KMS-11 (cell line): ENCODE measurements at regions not wholly inside any gene's neighbourhood (a gene's known extent, or its start where the extent isn't known, plus 50 kb on each side); places are given as distances from the start of the nearest gene placed in this dataset.

ENCODE experiments used
- H2AFZ ChIP-seq: fragments of 200-600 bp; sonication (generic); 2 replicates; pipeline ENCODE4 v1.6.1; 2016; ENCODE audit warnings: antibody characterized with exemption, mixed run types, low read depth
- H3K27ac ChIP-seq: fragments of 200-600 bp; sonication (generic); 2 replicates; pipeline ENCODE4 v1.6.1; 2016; ENCODE audit warnings: mild to moderate bottlenecking, mixed run types
- H3K27me3 ChIP-seq: fragments of 200-600 bp; sonication (generic); 2 replicates; pipeline ENCODE4 v1.6.1; 2017; ENCODE audit warnings: mild to moderate bottlenecking, low read depth, mixed run types, moderate library complexity; ENCODE audit not compliant: insufficient read depth
- H3K36me3 ChIP-seq: fragments of 200-600 bp; sonication (generic); 2 replicates; pipeline ENCODE4 v1.6.1; 2017; ENCODE audit warnings: mild to moderate bottlenecking, mixed run types; ENCODE audit not compliant: insufficient read depth
- H3K4me1 ChIP-seq: fragments of 200-600 bp; sonication (generic); 2 replicates; pipeline ENCODE4 v1.6.1; 2016; ENCODE audit warnings: mild to moderate bottlenecking, low read depth, mixed run types; ENCODE audit not compliant: poor library complexity, severe bottlenecking
- H3K4me2 ChIP-seq: fragments of 200-600 bp; sonication (generic); 2 replicates; pipeline ENCODE4 v1.7.0; 2016; ENCODE audit warnings: mild to moderate bottlenecking, mixed run types
- H3K4me3 ChIP-seq: fragments of 200-600 bp; sonication (generic); IDR thresholded peaks from 2 replicates; pipeline ENCODE4 v1.6.1; 2017; ENCODE audit warnings: low read depth, low read length, mixed read lengths; ENCODE audit not compliant: insufficient read depth
- H3K79me2 ChIP-seq: fragments of 200-600 bp; sonication (generic); 2 replicates; pipeline ENCODE4 v1.6.1; 2016; ENCODE audit warnings: low read depth, mixed run types; ENCODE audit not compliant: insufficient read depth
- H3K9ac ChIP-seq: fragments of 200-600 bp; sonication (generic); 2 replicates; pipeline ENCODE4 v1.6.1; 2016; ENCODE audit warnings: mild to moderate bottlenecking, mixed run types
- H4K20me1 ChIP-seq: fragments of 200-600 bp; sonication (generic); 2 replicates; pipeline ENCODE4 v1.6.1; 2016; ENCODE audit warnings: mild to moderate bottlenecking, mixed run types; ENCODE audit not compliant: insufficient read depth
- CTCF ChIP-seq: fragments of 200-600 bp; sonication (generic); conservative IDR thresholded peaks from 2 replicates; pipeline ENCODE4 v1.6.1; 2017; ENCODE audit warnings: low read depth, mild to moderate bottlenecking, antibody characterized with exemption, low read length, moderate library complexity, mixed read lengths

- H3K4me3 ChIP-seq: no peak overlapping the region
- H3K4me1 ChIP-seq: no peaks in the 10 kb centered on the region
- H3K36me3 ChIP-seq: no peaks in the 10 kb centered on the region
- no peak for TF ChIP-seq CTCF
- no peak overlapping the region for H3K4me2 ChIP-seq
- H4K20me1 ChIP-seq: no peaks in the 10 kb centered on the region
- H3K27me3 ChIP-seq: peaks cover 6% of the 10 kb centered on the region; the same call in 1 of the 2 replicates
- H3K27ac ChIP-seq: no peak overlapping the region
- no peak overlapping the region for H2AFZ ChIP-seq
- no peak overlapping the region for H3K9ac ChIP-seq
- no peaks in the 10 kb centered on the region for H3K79me2 ChIP-seq
These were observed 468.2 kb downstream of the MIAT start for GRCh38 chr22:27125539-27125938.

GRCh38 chr22:27127911-27128310 is 470.5 kb downstream of the MIAT start:
- Histone ChIP-seq H3K4me1 (no peaks in the 10 kb centered on the region), H3K27me3 (peaks cover 6% of the 10 kb centered on the region; the same call in 1 of the 2 replicates), H3K36me3 (no peaks in the 10 kb centered on the region), H3K27ac (no peak overlapping the region), H4K20me1 (no peaks in the 10 kb centered on the region), H3K79me2 (no peaks in the 10 kb centered on the region), H3K4me3 (no peak overlapping the region), H2AFZ (no peak overlapping the region), H3K9ac (no peak overlapping the region), H3K4me2 (no peak overlapping the region)
- no peak for TF ChIP-seq CTCF

- no peaks in the 10 kb centered on the region for H3K4me1 ChIP-seq
- H3K27me3 ChIP-seq: peaks cover 10% of the 10 kb centered on the region; the same call in 1 of the 2 replicates
- TF ChIP-seq CTCF: no peak
- no peaks in the 10 kb centered on the region for H3K79me2 ChIP-seq
- no peak overlapping the region for H2AFZ ChIP-seq
- H3K4me3 ChIP-seq: no peak overlapping the region
- H4K20me1 ChIP-seq: no peaks in the 10 kb centered on the region
- no peak overlapping the region for H3K9ac ChIP-seq
- no peak overlapping the region for H3K4me2 ChIP-seq
- H3K27ac ChIP-seq: no peak overlapping the region
- H3K36me3 ChIP-seq: no peaks in the 10 kb centered on the region
These were observed 471.2 kb downstream of the MIAT start for GRCh38 chr22:27128461-27129085.

- H4K20me1 ChIP-seq: no peaks in the 10 kb centered on the region
- H3K27me3 ChIP-seq: peaks cover 15% of the 10 kb centered on the region; the same call in 1 of the 2 replicates
- H3K4me1 ChIP-seq: no peaks in the 10 kb centered on the region
- no peaks in the 10 kb centered on the region for H3K36me3 ChIP-seq
- H3K4me2 ChIP-seq: no peak overlapping the region
- H3K4me3 ChIP-seq: no peak overlapping the region
- no peak overlapping the region for H2AFZ ChIP-seq
- H3K9ac ChIP-seq: no peak overlapping the region
- no peaks in the 10 kb centered on the region for H3K79me2 ChIP-seq
- H3K27ac ChIP-seq: no peak overlapping the region
- TF ChIP-seq CTCF: no peak
These were observed 471.9 kb downstream of the MIAT start for GRCh38 chr22:27129266-27129665.
